CD4-positive, alpha-beta T cell (primary cell): ENCODE measurements at regions not wholly inside any gene's neighbourhood (a gene's known extent, or its start where the extent isn't known, plus 50 kb on each side); places are given as distances from the start of the nearest gene placed in this dataset.

Experiments
- ATAC-seq: fragments of 200-7000 bp; cut with Tn5 transposase; one replicate; pipeline ENCODE4 v1.10.0; 2022; ENCODE audit warnings: mild to moderate bottlenecking; ENCODE audit not compliant: poor library complexity
- CTCF ChIA-PET: fragments of 350-600 bp; sonication (Branson Sonifier 250); formaldehyde crosslinking; loops from one replicate; lab custom pipeline; 2021; ENCODE audit warnings: antibody characterized with exemption, inconsistent platforms; lab: Charles Lee
- POLR2A ChIA-PET: fragments of 350-600 bp; sonication (Branson Sonifier 250); formaldehyde crosslinking; loops from one replicate; lab custom pipeline; 2021; ENCODE audit warnings: antibody characterized with exemption, inconsistent platforms; lab: Charles Lee
- DNase-seq, 14 experiments: peaks; one replicate each; pipeline ENCODE4 v3.0.0-alpha.2; 2013 to 2020; ENCODE audit warnings: mixed read lengths in 2 of 14
- H3K27ac ChIP-seq, 2 donors: one replicate each; pipeline versions ENCODE4 v1.5.1 to v1.7.0; 2013; ENCODE audit warnings: low read length in 2 of 2, low read depth in 1 of 2, mild to moderate bottlenecking in 1 of 2
- H3K27me3 ChIP-seq, 2 experiments: 1 replicate in 1 of 2; 2 replicates in 1 of 2; pipeline versions ENCODE4 v1.6.1 to v1.7.0; 2013; ENCODE audit warnings: low read length in 2 of 2, control low read depth in 1 of 2, mild to moderate bottlenecking in 1 of 2, moderate library complexity in 1 of 2; ENCODE audit not compliant: insufficient read depth in 2 of 2, control insufficient read depth in 1 of 2
- H3K36me3 ChIP-seq: one replicate; pipeline ENCODE4 v1.6.1; 2013; ENCODE audit warnings: low read length, control low read depth; ENCODE audit not compliant: insufficient read depth
- H3K4me1 ChIP-seq: one replicate; pipeline ENCODE4 v1.6.1; 2013; ENCODE audit warnings: low read length, control low read depth; ENCODE audit not compliant: insufficient read depth
- H3K4me3 ChIP-seq: one replicate; pipeline ENCODE4 v1.5.1; 2013; ENCODE audit warnings: mild to moderate bottlenecking, low read length, moderate library complexity
- H3K9me3 ChIP-seq, 2 experiments: 1 replicate in 1 of 2; 2 replicates in 1 of 2; pipeline versions ENCODE4 v1.6.1 to v1.7.0; 2013; ENCODE audit warnings: low read length in 2 of 2, mild to moderate bottlenecking in 2 of 2, control low read depth in 1 of 2, moderate library complexity in 1 of 2; ENCODE audit not compliant: control insufficient read depth in 1 of 2, insufficient read depth in 1 of 2
- H3K27ac Mint-ChIP-seq: one replicate; pipeline ENCODE4 v1.8.0; 2020; ENCODE audit warnings: mixed read lengths
- H3K27me3 Mint-ChIP-seq: one replicate; pipeline ENCODE4 v1.8.0; 2021; ENCODE audit warnings: mixed read lengths
- H3K36me3 Mint-ChIP-seq: one replicate; pipeline ENCODE4 v1.8.0; 2021; ENCODE audit warnings: low read depth, mixed read lengths
- H3K4me1 Mint-ChIP-seq: one replicate; pipeline ENCODE4 v1.8.0; 2021; ENCODE audit warnings: low read depth, mixed read lengths
- H3K4me3 Mint-ChIP-seq: one replicate; pipeline ENCODE4 v1.8.0; 2020; ENCODE audit warnings: mild to moderate bottlenecking, mixed read lengths
- H3K9me3 Mint-ChIP-seq: one replicate; pipeline ENCODE4 v1.8.0; 2020; ENCODE audit warnings: mixed read lengths
- CTCF ChIP-seq: fragments of 200-600 bp; IDR thresholded peaks from one replicate; pipeline ENCODE4 v1.8.0; 2022; ENCODE audit warnings: antibody characterized with exemption, mild to moderate bottlenecking
- intact Hi-C, 2 experiments: fragments of 100-400 bp; cut with DNase I in 1 of 2; cut with micrococcal nuclease in 1 of 2; formaldehyde crosslinking; loops; one replicate each; pipeline versions ENCODE4 v1.15.1 to v1.9.0; 2023 to 2025; cut with DNase I, micrococcal nuclease

GRCh38 chr5:153096381-153096780 lies 394.1 kb upstream of the GRIA1 start:
- H3K36me3 ChIP-seq: no peaks in the 10 kb centered on the region
- H3K4me3 Mint-ChIP-seq: no peak overlapping the region
- no peaks in the 10 kb centered on the region for H3K4me1 Mint-ChIP-seq
- no peaks in the 10 kb centered on the region for H3K27me3 Mint-ChIP-seq
- H3K4me3 ChIP-seq: no peak overlapping the region
- intact Hi-C loops: no loop called here
- no peaks in the 10 kb centered on the region for H3K27me3 ChIP-seq
- peaks cover 0 to 6% of the 10 kb centered on the region in 2 experiments for H3K9me3 ChIP-seq
- no peak for TF ChIP-seq CTCF
- DNase-seq (no peak), ATAC-seq (no peak)
- no peak overlapping the region for H3K27ac Mint-ChIP-seq
- CTCF ChIA-PET: no interaction called here
- no peaks in the 10 kb centered on the region for H3K4me1 ChIP-seq
- H3K36me3 Mint-ChIP-seq: no peaks in the 10 kb centered on the region
- POLR2A ChIA-PET: no interaction called here
- H3K9me3 Mint-ChIP-seq: peaks cover 13% of the 10 kb centered on the region
- H3K27ac ChIP-seq: no peak overlapping the region

- peaks cover 9% of the 10 kb centered on the region for H3K9me3 Mint-ChIP-seq
Measured at GRCh38 chr5:153099328-153099727, 391.1 kb upstream of the GRIA1 start.

GRCh38 chr5:153101235-153102180 lies 389.0 kb upstream of the GRIA1 start:
- Mint-ChIP-seq H3K36me3 (no peaks in the 10 kb centered on the region), H3K27ac (no peak overlapping the region), H3K9me3 (peaks cover 9% of the 10 kb centered on the region), H3K4me3 (no peak overlapping the region), H3K4me1 (no peaks in the 10 kb centered on the region), H3K27me3 (no peaks in the 10 kb centered on the region)
- CTCF ChIA-PET: no interaction called here
- Histone ChIP-seq H3K27me3 (no peaks in the 10 kb centered on the region), H3K4me1 (no peaks in the 10 kb centered on the region), H3K4me3 (no peak overlapping the region), H3K27ac (no peak overlapping the region), H3K9me3 (peaks cover 0 to 4% of the 10 kb centered on the region in 2 experiments), H3K36me3 (no peaks in the 10 kb centered on the region)
- DNase-seq: no peak
- POLR2A ChIA-PET: no interaction called here
- no peak for TF ChIP-seq CTCF
- no peak for ATAC-seq
- intact Hi-C loops: no loop called here

More at GRCh38 chr5:153099328-153099727, 391.1 kb upstream of the GRIA1 start:
- no peak for TF ChIP-seq CTCF
- ChIA-PET POLR2A (no interaction called here), CTCF (no interaction called here)
- H3K9me3 ChIP-seq: peaks cover 0 to 10% of the 10 kb centered on the region in 2 experiments
- Mint-ChIP-seq H3K36me3 (no peaks in the 10 kb centered on the region), H3K27ac (no peak overlapping the region), H3K4me1 (no peaks in the 10 kb centered on the region), H3K4me3 (no peak overlapping the region), H3K27me3 (no peaks in the 10 kb centered on the region)
- no peaks in the 10 kb centered on the region for H3K4me1 ChIP-seq
- no peak for ATAC-seq
- no peak for DNase-seq
- no peak overlapping the region for H3K4me3 ChIP-seq
- no peaks in the 10 kb centered on the region for H3K27me3 ChIP-seq
- no peak overlapping the region for H3K27ac ChIP-seq
- no peaks in the 10 kb centered on the region for H3K36me3 ChIP-seq
- intact Hi-C loops: no loop called here
